ENCODE measurements at regions not wholly inside any gene's neighbourhood (a gene's known extent, or its start where the extent isn't known, plus 50 kb on each side); places are given as distances from the start of the nearest gene placed in this dataset.

DNA sequence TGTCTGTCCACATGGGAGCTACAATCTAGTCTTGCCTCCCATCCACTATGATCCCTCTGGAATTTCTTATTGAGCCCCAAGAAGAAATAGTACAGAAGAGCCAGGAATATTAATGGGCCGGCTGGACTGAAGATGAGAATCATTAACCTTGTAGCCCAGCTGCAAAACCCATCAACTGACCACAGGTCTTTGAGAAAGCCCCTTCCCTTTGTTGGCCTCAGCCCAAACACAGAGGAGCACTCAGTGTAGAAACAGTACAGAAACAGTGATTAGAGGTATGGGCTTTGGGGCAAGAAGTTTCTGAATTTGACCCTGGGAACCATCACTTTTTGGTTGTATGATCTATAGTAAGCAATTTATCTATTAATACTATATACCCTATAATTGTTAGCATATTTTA is 76.8 kb upstream of the RAB40AL start:
- TF ChIP-seq EZH2 (IDR thresholded peaks at IDR 0.05; ENCODE audit: insufficient read depth, poor library complexity, severe bottlenecking) (no peak), EZH2phosphoT487 (IDR thresholded peaks at IDR 0.05; ENCODE audit: insufficient read depth, low read depth) (no peak)

Measured in GM23248 (cell line).